ENCODE measurements at regions not wholly inside any gene's neighbourhood (a gene's known extent, or its start where the extent isn't known, plus 50 kb on each side); places are given as distances from the start of the nearest gene placed in this dataset.
"Not testable (repeated sequence)": the region's sequence is repeated elsewhere in the genome, so short reads cannot be mapped to it uniquely, and the experiment has no call there.

- no peak for DNase-seq (ENCODE audit: low read depth in 3 of 3)
These were observed 177.6 kb upstream of the PITRM1 start for GRCh38 chr10:3350205-3350604.

GRCh38 chr10:3348564-3348963 is 176.0 kb upstream of the PITRM1 start:
- DNase-seq (ENCODE audit: low read depth in 3 of 3), result no peak

DNA sequence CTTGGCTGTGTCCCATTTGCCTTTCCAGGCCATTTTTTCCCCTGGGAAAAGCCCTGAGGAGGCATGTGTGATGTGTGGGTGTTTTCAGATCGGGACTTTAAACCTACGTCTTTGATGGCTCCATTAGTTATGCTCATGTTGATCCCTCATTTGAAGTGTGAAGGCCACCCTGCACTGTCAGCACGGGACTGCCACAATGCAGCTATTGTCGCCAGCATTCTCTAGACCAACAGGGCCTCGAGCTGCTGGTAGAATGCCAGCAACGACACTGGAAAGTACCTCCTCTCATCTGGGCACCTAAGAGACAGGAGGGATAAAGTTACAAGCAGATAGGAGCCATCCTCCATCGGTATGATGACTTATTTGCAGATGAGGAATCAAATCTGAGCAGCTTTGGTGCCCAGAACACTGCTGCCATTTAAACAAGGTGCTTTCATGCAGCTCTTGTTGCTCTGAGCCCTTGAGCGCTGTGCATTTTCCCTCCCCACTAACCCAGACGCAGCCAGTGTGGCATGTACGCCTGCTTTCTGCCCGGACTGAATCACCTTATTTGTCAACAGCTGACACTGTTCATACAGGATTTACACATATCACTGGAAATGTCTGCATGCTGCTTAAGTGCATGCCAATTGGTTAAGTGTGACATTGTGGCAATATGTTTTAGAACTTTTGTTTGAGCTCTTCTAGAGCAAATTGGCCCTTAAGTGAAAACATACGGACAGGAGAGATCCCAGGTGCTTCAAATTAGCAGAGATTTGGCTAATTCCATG is 175.0 kb upstream of the PITRM1 start:
- no peak for DNase-seq (ENCODE audit: low read depth in 3 of 3)

DNA sequence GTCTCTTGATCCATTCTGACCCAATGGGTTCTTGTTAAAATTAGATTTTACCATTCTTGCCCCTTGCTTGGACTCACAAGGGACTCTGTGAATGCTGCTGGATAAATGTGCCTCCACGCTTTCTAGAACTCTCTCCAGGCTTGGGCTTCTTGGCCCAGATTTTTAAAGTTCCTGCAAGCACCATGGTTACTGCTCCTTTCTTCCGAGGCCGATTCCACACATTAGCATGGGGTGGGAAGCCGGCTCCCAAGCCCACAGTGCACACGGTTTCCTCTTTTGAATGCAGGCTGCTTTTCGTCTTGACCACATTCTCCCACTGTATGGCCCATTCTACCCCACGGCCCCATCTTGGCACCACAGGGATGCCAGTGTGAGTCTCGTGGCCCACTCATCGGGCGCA is 174.3 kb upstream of the PITRM1 start:
- DNase-seq (ENCODE audit: low read depth in 3 of 3), result no peak

DNA sequence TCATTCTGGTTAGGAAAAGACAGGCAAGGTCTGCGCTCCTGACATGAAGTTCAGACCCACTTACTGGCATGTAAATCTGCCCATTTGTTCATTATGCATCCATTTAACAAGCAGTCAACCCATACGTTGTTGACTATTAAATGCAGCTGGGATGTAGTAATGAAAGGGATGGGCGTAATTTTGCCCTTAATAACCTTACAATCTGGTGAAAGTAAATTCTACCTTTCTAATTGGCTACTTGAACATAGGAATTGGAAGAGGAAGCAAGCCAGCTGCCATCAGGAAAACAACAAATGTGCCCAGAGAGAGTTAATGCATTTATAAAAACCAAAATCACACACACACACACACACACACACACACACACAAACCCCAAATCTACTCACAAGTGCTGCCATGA is 170.2 kb upstream of the PITRM1 start:
- DNase-seq (ENCODE audit: low read depth in 3 of 3), result no peak

GRCh38 chr10:3340127-3340730 is 167.6 kb upstream of the PITRM1 start:
- no peak for DNase-seq (ENCODE audit: low read depth in 3 of 3)

DNA sequence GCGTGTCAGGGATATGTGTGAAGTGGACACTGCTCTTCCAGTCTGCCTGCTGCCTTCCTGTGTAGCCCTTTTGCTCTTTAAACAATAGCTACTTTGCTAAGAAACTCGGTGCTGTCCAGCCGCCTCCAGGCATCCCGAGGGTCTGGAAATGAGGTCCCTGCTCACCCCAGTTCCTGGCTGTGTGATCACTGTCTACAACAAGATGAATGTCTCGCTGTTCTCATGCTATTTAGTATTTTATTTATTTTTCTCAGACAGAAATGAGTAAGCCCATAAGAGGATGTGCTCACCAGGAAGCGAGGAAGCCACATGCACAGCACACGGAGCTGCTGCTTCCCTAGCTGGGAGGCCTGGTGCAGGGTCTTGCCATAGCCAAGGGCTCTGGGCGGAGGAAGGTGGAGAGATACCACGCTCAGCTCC is 167.0 kb upstream of the PITRM1 start:
- no peak for DNase-seq (ENCODE audit: low read depth in 3 of 3)

- DNase-seq (ENCODE audit: low read depth in 3 of 3), result no peak
These were observed 166.5 kb upstream of the PITRM1 start for GRCh38 chr10:3339121-3339520.

GRCh38 chr10:3337741-3338140 is 165.2 kb upstream of the PITRM1 start:
- DNase-seq (ENCODE audit: low read depth in 3 of 3), result no peak

GRCh38 chr10:3336673-3337293 is 164.2 kb upstream of the PITRM1 start:
- no peak for DNase-seq (ENCODE audit: low read depth in 3 of 3)

DNA sequence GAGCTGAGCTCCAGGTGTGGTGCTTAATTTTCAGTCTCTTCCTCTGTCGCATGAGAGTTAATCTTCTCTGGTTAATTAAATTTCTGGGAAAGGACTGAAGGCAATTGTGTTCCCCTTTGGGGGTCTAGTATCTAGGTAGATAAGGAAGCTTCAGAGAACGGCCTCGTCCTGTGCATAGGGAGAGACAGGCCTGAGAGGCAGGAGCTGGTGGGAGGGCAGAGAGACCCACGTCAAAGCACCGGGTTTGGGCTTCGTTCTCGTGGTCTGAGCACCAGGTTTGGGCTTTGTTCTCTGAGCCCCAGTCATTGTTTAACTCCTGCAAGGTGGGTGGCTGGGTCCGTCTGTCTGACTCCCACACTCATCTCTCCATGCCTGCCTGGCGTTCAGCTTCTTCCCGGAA is 160.8 kb upstream of the PITRM1 start:
- no peak for DNase-seq (ENCODE audit: low read depth in 3 of 3)

DNA sequence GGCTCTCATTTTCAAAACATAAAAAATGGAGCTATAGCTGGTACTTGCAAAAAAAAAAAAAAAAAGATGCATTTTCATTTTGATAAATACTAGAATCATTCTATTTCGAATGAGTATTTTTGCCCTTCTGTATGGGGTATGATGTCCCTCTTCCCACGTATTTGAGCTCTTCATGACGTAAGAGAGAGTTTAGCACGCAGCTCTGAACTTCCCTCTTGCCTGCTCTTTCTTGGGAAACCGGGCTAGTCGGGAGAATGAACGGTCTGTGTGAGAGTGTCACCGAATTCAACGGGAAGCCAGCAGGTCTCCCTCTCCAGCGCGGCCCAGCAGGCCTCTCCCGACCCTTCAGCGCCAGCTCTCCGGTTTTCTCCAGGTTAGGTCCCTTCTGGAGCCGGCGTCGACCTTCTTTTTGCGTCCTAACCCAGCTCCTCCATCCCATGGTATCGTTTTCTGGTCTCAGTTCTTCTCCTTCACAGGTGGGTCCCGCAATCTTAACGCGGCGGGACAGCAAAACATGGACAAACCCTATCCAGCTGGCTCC is 159.2 kb upstream of the PITRM1 start:
- DNase-seq (ENCODE audit: low read depth in 3 of 3), result no peak

DNA sequence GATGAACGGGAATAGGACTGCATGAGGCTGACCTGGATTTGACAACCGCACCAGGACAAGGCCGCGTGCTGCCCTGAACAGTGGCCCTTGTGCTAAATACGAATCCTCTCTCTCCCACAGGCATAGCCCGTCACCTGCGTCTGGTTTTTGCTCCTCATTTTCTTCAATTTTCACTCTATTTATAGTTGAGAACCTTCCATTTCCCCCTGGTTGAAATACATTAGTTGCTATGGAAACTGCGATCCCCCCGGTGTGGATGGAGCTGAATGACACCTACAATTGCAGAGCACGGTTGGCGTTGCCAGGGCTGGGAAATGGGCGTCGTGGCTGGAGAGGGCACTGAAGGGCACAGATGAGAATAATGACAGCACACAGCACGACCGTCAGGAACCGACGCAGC is 158.6 kb upstream of the PITRM1 start:
- no peak for DNase-seq (ENCODE audit: low read depth in 3 of 3)

DNA sequence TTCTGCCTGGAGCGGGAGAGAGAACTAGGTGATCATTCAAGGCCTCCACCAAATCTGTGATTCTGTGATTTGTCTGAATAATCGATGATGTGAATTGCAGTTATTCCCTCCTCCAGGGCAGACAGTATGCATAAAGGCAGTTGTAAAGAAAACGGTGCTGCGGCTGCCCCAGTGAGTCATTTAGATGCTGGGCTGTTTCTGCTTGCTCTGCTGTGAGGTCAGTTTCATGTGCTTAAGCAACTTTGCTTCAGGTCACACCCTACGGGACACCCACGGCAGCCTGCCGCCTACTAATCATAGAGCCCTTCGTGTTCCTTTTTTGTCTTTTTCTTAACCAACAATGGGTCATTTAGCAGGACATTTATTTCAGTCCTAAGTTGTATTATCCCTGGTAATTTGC is 158.1 kb upstream of the PITRM1 start:
- no peak for DNase-seq (ENCODE audit: low read depth in 3 of 3)

- no peak for DNase-seq (ENCODE audit: low read depth in 3 of 3)
These were observed 153.6 kb upstream of the PITRM1 start for GRCh38 chr10:3325954-3326750.

- DNase-seq (ENCODE audit: low read depth in 3 of 3), result no peak
These were observed 152.0 kb upstream of the PITRM1 start for GRCh38 chr10:3324612-3325038.

DNA sequence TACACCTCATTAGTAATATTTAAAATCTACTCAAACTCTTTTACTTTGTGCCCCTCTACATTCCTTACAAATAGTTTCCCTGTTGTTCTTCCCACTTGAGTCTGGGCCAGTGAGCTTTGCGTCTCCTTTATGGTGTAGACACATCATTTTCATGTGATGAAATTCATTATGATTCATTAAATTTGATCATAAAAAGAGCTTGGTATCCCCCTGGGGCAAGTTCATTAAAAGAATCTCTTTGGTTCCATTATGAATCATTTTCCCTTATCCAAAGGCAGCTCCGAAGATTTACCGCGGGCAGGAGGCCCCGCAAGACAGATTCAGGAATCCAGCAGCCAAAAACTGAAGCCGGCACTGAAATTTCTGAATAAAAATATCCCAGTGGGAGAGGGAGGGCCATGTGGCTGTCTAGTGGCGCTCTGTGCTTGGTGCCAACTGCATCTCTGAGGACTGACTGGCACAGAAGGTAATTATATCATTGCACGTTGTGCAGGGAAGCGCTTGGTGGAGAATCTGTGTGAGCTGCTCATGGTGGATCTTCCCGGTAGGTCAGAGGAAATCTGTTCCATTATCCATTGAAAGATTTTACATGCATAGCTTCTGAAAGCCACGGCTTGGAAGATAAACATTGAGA is 151.4 kb upstream of the PITRM1 start:
- DNase-seq (ENCODE audit: low read depth in 3 of 3), result no peak

GRCh38 chr10:3321123-3321522 is 148.5 kb upstream of the PITRM1 start:
- no peak for DNase-seq (ENCODE audit: low read depth in 3 of 3)

GRCh38 chr10:3319811-3320226 is 147.2 kb upstream of the PITRM1 start:
- DNase-seq (ENCODE audit: low read depth in 3 of 3), result no peak

GRCh38 chr10:3318480-3318807 is 145.9 kb upstream of the PITRM1 start:
- not testable (repeated sequence) for DNase-seq (ENCODE audit: low read depth in 3 of 3)

Measured in stimulated activated CD4-positive, alpha-beta T cell treated with anti-CD3 and anti-CD28 coated beads, TNF-alpha, amount 100 ng/mL, for 48 hours (primary cell).